ENCODE measurements at regions not wholly inside any gene's neighbourhood (a gene's known extent, or its start where the extent isn't known, plus 50 kb on each side); places are given as distances from the start of the nearest gene placed in this dataset.

GRCh38 chr2:14292964-14293363 lies 339.6 kb upstream of the LRATD1 start:
- no peak for TF ChIP-seq CTCF (IDR thresholded peaks at IDR 0.05; ENCODE audit: extremely low read depth, missing control alignments)
- DNase-seq (ENCODE audit: low spot score) = no peak

DNA sequence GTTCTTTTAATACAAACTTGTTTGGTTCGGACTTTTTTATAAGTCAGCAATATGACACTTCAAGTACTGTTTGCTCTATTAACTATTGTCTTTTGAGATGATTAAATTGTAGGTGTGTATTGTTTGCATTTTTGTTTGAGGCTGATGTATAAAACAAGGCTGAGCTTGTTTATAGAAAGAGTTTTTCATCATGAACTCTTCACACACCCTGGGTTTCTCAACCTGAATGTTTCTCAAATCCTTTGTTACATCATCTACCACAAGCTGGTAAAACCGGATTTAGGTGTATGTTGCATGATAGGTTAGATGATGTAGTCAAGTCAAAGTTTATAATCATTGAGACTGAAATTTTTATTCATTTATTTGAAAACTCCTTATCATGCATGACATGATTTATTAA lies 335.2 kb upstream of the LRATD1 start:
- TF ChIP-seq CTCF (IDR thresholded peaks at IDR 0.05; ENCODE audit: extremely low read depth, missing control alignments) = no peak
- DNase-seq (ENCODE audit: low spot score) = no peak

DNA sequence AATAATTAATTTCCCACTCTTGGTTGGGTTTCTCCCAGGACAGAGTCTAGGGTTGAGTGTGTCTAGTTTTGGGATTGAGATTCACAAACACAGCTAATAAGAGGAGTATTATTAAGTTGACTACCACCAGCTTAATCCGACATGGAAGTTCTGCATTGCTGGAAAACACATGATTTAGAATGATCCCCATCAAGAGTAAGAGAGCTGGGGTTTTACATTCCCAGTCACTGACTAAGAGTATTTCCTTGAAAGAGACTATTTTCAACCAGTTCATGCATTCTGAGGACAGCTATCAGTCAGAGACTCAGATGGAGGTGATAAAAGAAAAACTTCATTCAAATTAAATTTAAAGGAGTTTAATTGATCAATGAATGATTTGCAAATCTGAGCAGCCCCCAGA lies 334.6 kb upstream of the LRATD1 start:
- no peak for TF ChIP-seq CTCF (IDR thresholded peaks at IDR 0.05; ENCODE audit: extremely low read depth, missing control alignments)
- DNase-seq (ENCODE audit: low spot score) = no peak

GRCh38 chr2:14301331-14301730 lies 331.2 kb upstream of the LRATD1 start:
- no peak for DNase-seq (ENCODE audit: low spot score)
- TF ChIP-seq CTCF (IDR thresholded peaks at IDR 0.05; ENCODE audit: extremely low read depth, missing control alignments) = no peak

DNA sequence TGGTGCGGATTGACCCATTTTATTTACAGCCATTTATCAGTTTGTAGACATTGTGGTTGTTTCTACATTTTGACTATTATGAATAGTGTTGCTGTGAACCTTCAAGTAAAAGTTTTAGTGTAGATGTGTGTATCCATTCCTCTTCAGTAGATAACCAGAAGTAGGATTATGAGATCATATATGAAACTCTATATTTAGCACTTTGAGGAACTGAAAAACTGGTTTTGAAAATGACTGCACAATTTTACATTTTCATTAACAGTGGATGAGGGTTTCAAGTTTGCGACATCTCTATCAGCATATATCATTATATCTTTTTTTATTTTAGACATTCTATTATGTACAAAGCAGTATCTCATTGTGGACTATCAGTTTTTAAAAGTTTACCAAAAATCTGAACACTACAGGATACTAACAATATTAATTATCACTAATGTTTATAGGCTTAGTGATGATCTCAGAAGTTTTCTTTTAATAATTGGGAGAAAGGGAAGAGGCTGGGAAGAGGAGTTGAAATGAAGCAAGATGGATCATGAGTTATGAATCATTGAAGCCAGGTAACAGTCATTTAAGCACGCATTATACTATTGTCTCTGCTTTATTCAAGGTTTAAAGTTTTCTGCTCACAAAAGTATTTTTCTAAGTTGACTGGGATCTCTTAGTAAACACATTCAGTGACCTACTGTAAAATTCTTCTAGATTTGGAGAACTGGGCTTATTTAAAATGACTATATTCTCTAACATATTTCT lies 329.0 kb upstream of the LRATD1 start:
- DNase-seq (ENCODE audit: low spot score) = peak; percentile 16
- TF ChIP-seq CTCF (IDR thresholded peaks at IDR 0.05; ENCODE audit: extremely low read depth, missing control alignments) = no peak

GRCh38 chr2:14304326-14304725 lies 328.2 kb upstream of the LRATD1 start:
- TF ChIP-seq CTCF (IDR thresholded peaks at IDR 0.05; ENCODE audit: extremely low read depth, missing control alignments) = no peak
- DNase-seq (ENCODE audit: low spot score) = no peak

DNA sequence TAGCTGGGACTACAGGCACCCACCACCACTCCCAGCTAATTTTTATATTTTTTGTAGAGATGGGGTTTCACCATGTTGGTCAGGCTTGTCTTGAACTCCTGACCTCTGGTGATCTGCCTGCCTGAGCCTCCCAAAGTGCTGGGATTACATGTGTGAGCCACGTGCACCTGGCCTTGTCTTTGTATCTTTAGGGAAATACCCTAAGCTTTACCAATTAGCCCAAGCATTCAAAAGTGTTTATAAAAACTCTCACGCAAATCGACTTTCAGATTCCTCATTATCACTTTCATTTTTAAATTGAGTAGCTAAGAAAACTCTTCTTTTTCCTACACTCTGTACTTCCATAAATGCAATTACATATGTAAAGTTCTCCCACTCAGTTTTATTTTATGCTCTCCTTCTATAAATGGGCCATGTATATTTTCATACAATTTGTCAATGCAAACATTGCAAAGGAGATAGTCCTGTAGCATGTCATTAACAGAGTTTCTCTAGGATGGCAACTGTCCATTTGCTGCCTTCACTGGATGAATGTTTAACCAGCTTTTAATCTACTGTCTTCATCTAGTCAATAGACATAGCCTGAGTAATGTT lies 326.2 kb upstream of the LRATD1 start:
- DNase-seq (ENCODE audit: low spot score) = peak; percentile 23

More for the DNA sequence above, 326.2 kb upstream of the LRATD1 start:
- no peak for TF ChIP-seq CTCF (IDR thresholded peaks at IDR 0.05; ENCODE audit: extremely low read depth, missing control alignments)

Data from GM20000 (cell line).